ENCODE measurements at regions not wholly inside any gene's neighbourhood (a gene's known extent, or its start where the extent isn't known, plus 50 kb on each side); places are given as distances from the start of the nearest gene placed in this dataset.

DNA sequence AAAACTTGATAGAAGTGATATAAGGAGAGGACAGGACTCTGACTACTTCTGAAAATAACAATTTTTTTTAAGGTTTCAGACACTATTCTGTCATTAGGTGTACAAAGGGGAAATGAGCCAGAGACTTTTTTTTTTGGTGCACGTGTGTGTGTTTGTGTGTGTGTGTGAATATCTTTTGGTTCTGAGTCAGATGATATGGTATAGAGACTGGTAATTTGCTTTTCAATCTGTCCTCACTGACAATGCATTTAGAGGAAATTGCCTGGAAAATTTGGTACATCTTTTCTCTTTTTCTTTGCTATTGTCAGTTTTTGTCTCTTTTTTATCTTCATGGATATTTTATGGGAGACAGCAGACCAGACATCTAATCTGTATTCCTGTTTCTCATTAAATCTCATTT is 59.3 kb downstream of the DDIT4L start:
- H3K4me3 ChIP-seq (ENCODE audit: low read length), result no peak overlapping the region
- TF ChIP-seq, protein P1, sequence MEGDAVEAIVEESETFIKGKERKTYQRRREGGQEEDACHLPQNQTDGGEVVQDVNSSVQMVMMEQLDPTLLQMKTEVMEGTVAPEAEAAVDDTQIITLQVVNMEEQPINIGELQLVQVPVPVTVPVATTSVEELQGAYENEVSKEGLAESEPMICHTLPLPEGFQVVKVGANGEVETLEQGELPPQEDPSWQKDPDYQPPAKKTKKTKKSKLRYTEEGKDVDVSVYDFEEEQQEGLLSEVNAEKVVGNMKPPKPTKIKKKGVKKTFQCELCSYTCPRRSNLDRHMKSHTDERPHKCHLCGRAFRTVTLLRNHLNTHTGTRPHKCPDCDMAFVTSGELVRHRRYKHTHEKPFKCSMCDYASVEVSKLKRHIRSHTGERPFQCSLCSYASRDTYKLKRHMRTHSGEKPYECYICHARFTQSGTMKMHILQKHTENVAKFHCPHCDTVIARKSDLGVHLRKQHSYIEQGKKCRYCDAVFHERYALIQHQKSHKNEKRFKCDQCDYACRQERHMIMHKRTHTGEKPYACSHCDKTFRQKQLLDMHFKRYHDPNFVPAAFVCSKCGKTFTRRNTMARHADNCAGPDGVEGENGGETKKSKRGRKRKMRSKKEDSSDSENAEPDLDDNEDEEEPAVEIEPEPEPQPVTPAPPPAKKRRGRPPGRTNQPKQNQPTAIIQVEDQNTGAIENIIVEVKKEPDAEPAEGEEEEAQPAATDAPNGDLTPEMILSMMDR (IDR thresholded peaks at IDR 0.05; ENCODE audit: insufficient read depth, low read depth, low read length, missing control alignments), result no peak
- DNase-seq (ENCODE audit: low read depth), result no peak

DNA sequence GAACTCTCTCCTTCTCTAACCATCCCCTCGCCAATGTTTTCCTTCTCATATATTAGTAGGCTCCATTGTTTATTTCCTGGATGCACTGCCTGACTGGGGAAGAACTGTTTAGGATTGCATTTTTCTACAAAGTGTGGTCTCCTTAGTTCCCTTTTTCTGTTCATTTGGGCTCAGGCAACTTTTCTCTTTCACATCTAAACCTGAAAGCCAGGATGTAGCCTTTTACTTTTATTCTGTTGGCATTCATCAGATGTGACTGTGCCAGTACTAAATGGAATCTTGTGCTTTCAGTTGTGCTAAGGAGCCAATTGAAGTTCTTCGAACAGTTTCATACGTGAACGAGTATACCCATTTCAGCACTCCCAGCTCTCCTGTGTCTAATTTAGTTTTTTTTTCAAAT is 59.8 kb downstream of the DDIT4L start:
- no peak for DNase-seq (ENCODE audit: low read depth)
- TF ChIP-seq, protein P1 (IDR thresholded peaks at IDR 0.05; ENCODE audit: insufficient read depth, low read depth, low read length, missing control alignments), result no peak
- H3K4me3 ChIP-seq (ENCODE audit: low read length), result no peak overlapping the region

DNA sequence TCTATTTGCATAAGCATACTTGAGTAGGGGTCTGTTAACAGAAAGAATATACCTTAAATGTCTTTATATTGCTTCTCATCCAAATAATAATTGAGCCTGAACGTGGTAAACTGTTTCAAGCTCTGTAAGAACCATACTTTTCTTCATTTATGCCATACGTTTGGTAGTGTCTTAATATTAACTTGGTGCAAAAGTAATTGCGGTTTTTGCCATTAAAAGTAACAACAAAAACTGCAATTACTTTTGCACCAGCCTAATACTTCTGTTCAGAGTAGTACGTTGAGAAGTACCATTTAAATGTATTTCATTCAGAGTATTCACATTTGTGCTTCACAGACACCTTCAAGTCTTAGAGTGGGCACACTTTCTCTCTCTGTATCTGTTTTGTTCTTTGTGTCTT is 60.5 kb downstream of the DDIT4L start:
- no peak for DNase-seq (ENCODE audit: low read depth)
- TF ChIP-seq, protein P1 (IDR thresholded peaks at IDR 0.05; ENCODE audit: insufficient read depth, low read depth, low read length, missing control alignments), result no peak
- H3K4me3 ChIP-seq (ENCODE audit: low read length), result no peak overlapping the region

DNA sequence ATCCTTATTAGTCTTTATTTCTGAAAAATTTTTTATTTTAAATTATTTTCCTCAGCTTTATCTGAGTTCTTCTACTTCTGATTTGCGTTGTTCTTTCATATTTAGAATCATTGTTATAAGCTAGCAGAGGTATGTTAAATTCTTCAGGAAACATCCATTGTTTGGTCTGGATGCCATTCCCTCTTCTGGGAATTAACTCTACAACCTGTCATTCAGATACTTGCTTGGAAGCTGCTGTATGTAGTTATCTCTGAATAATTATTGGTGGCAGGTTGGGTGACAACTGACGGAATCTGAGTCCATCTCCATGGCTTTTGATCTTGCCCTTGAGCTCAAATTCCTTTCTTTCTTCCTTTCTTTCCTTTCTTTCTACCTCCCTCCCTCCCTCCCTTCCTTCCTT is 61.9 kb downstream of the DDIT4L start:
- TF ChIP-seq, protein P1 (IDR thresholded peaks at IDR 0.05; ENCODE audit: insufficient read depth, low read depth, low read length, missing control alignments), result no peak

DNA sequence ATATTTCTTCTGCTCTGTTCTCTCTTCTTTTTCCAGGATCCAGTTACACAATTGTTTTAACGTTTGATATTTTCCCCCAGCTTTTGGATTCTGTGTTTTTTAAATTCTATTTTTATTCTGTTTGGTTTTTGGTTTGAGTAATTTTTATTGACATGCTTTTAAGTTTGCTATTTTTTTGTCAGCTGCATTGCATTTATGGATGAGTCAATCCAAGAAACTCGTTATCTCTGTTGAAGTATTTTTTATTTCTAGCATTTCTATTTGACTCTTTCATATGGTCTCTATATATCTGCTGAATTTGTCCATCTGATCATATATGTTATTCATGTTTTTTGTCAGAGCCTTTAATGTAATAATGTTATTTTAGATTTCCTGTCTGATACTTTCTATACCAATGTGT is 65.6 kb downstream of the DDIT4L start:
- H3K4me3 ChIP-seq (ENCODE audit: low read length), result no peak overlapping the region
- TF ChIP-seq, protein P1 (IDR thresholded peaks at IDR 0.05; ENCODE audit: insufficient read depth, low read depth, low read length, missing control alignments), result no peak
- no peak for DNase-seq (ENCODE audit: low read depth)

More for the DNA sequence above, 61.9 kb downstream of the DDIT4L start:
- H3K4me3 ChIP-seq (ENCODE audit: low read length), result no peak overlapping the region
- no peak for DNase-seq (ENCODE audit: low read depth)

DNA sequence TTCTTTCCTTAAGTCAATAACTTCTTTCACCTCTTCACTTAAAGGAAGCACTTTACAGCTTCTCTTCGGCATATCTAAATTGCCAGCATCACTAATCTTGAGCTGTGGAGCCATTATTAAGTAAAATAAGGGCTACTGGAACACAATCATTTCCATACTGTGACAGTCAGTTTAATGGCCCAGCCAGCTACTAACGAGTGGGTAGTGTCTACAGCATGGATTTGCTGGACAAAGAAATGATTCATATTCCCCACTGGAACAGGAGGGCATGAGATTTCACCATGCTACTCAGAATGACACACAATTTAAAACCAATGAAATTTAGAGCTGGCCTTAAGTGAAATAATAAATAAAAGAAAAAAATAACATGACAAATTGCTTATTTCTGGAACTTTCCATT is 72.1 kb downstream of the DDIT4L start:
- peak; percentile 42 for DNase-seq (ENCODE audit: low read depth)
- H3K4me3 ChIP-seq (ENCODE audit: low read length), result no peak overlapping the region
- TF ChIP-seq, protein P1 (IDR thresholded peaks at IDR 0.05; ENCODE audit: insufficient read depth, low read depth, low read length, missing control alignments), result no peak

DNA sequence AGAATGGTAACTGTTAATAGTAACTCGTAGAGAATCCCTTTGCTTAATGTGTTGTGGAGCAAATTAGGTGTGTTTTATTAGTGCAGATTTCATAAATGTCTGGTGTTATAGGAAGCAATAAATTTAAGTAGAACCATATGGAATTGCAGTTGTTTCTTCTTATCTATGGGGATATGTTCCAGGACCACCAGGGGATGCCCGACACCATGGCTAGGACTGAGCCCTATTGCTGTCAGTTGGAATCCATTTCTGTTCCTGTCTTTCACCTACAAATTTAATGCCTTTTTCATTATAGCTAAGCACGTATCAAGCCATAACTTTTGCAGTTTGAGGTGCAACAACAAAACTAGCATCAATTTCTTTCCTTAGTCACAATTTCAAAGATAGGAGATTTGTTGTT is 72.5 kb downstream of the DDIT4L start:
- DNase-seq (ENCODE audit: low read depth), result no peak
- TF ChIP-seq, protein P1 (IDR thresholded peaks at IDR 0.05; ENCODE audit: insufficient read depth, low read depth, low read length, missing control alignments), result no peak
- H3K4me3 ChIP-seq (ENCODE audit: low read length), result no peak overlapping the region
